Neural progenitor cell (in vitro differentiated cells): ENCODE measurements at regions not wholly inside any gene's neighbourhood (a gene's known extent, or its start where the extent isn't known, plus 50 kb on each side); places are given as distances from the start of the nearest gene placed in this dataset. TPM values are rescaled to one million over a fixed set of nuclear protein-coding genes. Genes with fewer than 3 reads are reported as not detected.

Source experiments
- DNase-seq: peaks from one replicate; pipeline ENCODE4 v3.0.0-alpha.2; 2016; ENCODE audit warnings: low spot score
- H2AFZ ChIP-seq: fragments of 200-600 bp; sonication (generic); replicated peaks from 2 replicates; pipeline ENCODE4 v1.6.1; 2016; ENCODE audit warnings: antibody characterized with exemption
- H3F3A ChIP-seq: fragments of 200-600 bp; sonication (generic); 2 replicates; pipeline ENCODE4 v1.6.1; 2016; ENCODE audit warnings: antibody characterized with exemption, low read depth
- H3K27ac ChIP-seq: fragments of 200-600 bp; sonication (generic); 2 replicates; pipeline ENCODE4 v1.5.1; 2016; ENCODE audit warnings: mild to moderate bottlenecking
- H3K27me3 ChIP-seq: fragments of 200-600 bp; sonication (generic); 2 replicates; pipeline ENCODE4 v1.6.1; 2016; ENCODE audit warnings: mild to moderate bottlenecking, moderate library complexity
- H3K36me3 ChIP-seq: fragments of 200-600 bp; sonication (generic); 2 replicates; pipeline ENCODE4 v1.5.1; 2016
- H3K4me1 ChIP-seq: fragments of 200-600 bp; sonication (generic); 2 replicates; pipeline ENCODE4 v1.6.1; 2016; ENCODE audit warnings: mixed run types
- H3K4me2 ChIP-seq: fragments of 200-600 bp; sonication (generic); 2 replicates; pipeline ENCODE4 v1.6.1; 2016
- H3K4me3 ChIP-seq: fragments of 200-600 bp; sonication (generic); 2 replicates; pipeline ENCODE4 v1.5.1; 2016
- H3K79me2 ChIP-seq: fragments of 200-600 bp; sonication (generic); 2 replicates; pipeline ENCODE4 v1.6.1; 2016; ENCODE audit warnings: low read depth
- H3K9ac ChIP-seq: fragments of 200-600 bp; sonication (generic); 2 replicates; pipeline ENCODE4 v1.6.1; 2016
- H3K9me3 ChIP-seq: fragments of 200-600 bp; sonication (generic); 2 replicates; pipeline ENCODE4 v1.5.1; 2016; ENCODE audit warnings: low read depth
- H4K20me1 ChIP-seq: fragments of 200-600 bp; sonication (generic); 2 replicates; pipeline ENCODE4 v1.6.1; 2016; ENCODE audit warnings: low read depth
- H3K27ac Mint-ChIP-seq: 3 replicates; pipeline ENCODE4 v1.8.0; 2021; ENCODE audit warnings: mixed read lengths
- H3K27me3 Mint-ChIP-seq: 2 replicates; pipeline ENCODE4 v1.8.0; 2022; ENCODE audit warnings: low read depth, mild to moderate bottlenecking, inconsistent platforms, moderate library complexity, mixed read lengths; ENCODE audit not compliant: insufficient read depth
- H3K36me3 Mint-ChIP-seq: 3 replicates; pipeline ENCODE4 v1.8.0; 2021; ENCODE audit warnings: mixed read lengths
- H3K4me1 Mint-ChIP-seq: 3 replicates; pipeline ENCODE4 v1.8.0; 2021; ENCODE audit warnings: mixed read lengths
- H3K4me3 Mint-ChIP-seq: 3 replicates; pipeline ENCODE4 v1.8.0; 2021; ENCODE audit warnings: mild to moderate bottlenecking, moderate library complexity, mixed read lengths
- H3K9me3 Mint-ChIP-seq: 3 replicates; pipeline ENCODE4 v1.8.0; 2020; ENCODE audit warnings: mixed read lengths
- CTCF ChIP-seq: fragments of 200-600 bp; sonication (generic); IDR thresholded peaks from 2 replicates; pipeline ENCODE4 v1.5.1; 2017; ENCODE audit warnings: antibody characterized with exemption, mild to moderate bottlenecking
- EZH2 ChIP-seq: fragments of 200-600 bp; sonication (generic); IDR thresholded peaks from 2 replicates; pipeline ENCODE4 v1.6.1; 2017; ENCODE audit warnings: antibody characterized with exemption, mild to moderate bottlenecking, moderate library complexity
- EZH2phosphoT487 ChIP-seq: fragments of 200-600 bp; sonication (generic); IDR thresholded peaks from 2 replicates; pipeline ENCODE4 v1.6.1; 2017; ENCODE audit warnings: antibody characterized with exemption
- small RNA-seq: library from RNA; depleted of rRNA; stranded (forward); fragments of <200 nt; gene quantifications from one replicate; pipeline ENCODE3, GENCODE V24; 2015

- H3K9me3 ChIP-seq = no peaks in the 10 kb centered on the region
- H3K4me3 ChIP-seq = no peak overlapping the region
- H3K9ac ChIP-seq = no peak overlapping the region
- Mint-ChIP-seq H3K27ac (no peak overlapping the region), H3K36me3 (no peaks in the 10 kb centered on the region), H3K4me1 (peaks cover 19% of the 10 kb centered on the region), H3K27me3 (peaks cover 2% of the 10 kb centered on the region), H3K9me3 (no peaks in the 10 kb centered on the region), H3K4me3 (no peak overlapping the region)
- no peak for TF ChIP-seq EZH2
- no peak for TF ChIP-seq EZH2phosphoT487
- no peak for TF ChIP-seq CTCF
- H3K79me2 ChIP-seq = no peaks in the 10 kb centered on the region
- no peaks in the 10 kb centered on the region for H3K27me3 ChIP-seq
- H4K20me1 ChIP-seq = no peaks in the 10 kb centered on the region
- no peak overlapping the region for H3K27ac ChIP-seq
- no peak overlapping the region for H2AFZ ChIP-seq
- no peaks in the 10 kb centered on the region for H3F3A ChIP-seq
- peaks cover 9% of the 10 kb centered on the region for H3K4me1 ChIP-seq
- DNase-seq = no peak
- no peaks in the 10 kb centered on the region for H3K36me3 ChIP-seq
- no peak overlapping the region for H3K4me2 ChIP-seq
These were observed 52.4 kb upstream of the ST8SIA3 start for GRCh38 chr18:57299931-57300330.

GRCh38 chr18:57301573-57302559 lies 50.5 kb upstream of the ST8SIA3 start:
- peak overlapping the region; percentile 14 for H3K27ac Mint-ChIP-seq
- no peaks in the 10 kb centered on the region for H3F3A ChIP-seq
- TF ChIP-seq EZH2phosphoT487 (no peak), CTCF (no peak), EZH2 (no peak)
- no peaks in the 10 kb centered on the region for H3K9me3 ChIP-seq
- no peak overlapping the region for H3K4me3 ChIP-seq
- no peak overlapping the region for H3K9ac ChIP-seq
- H4K20me1 ChIP-seq = no peaks in the 10 kb centered on the region
- H3K36me3 Mint-ChIP-seq = no peaks in the 10 kb centered on the region
- no peaks in the 10 kb centered on the region for H3K36me3 ChIP-seq
- H3K9me3 Mint-ChIP-seq = no peaks in the 10 kb centered on the region
- peaks cover 9% of the 10 kb centered on the region for H3K4me1 ChIP-seq
- DNase-seq = peak; percentile 57
- no peak overlapping the region for H3K4me3 Mint-ChIP-seq
- H3K27ac ChIP-seq = no peak overlapping the region
- H3K79me2 ChIP-seq = no peaks in the 10 kb centered on the region
- H3K4me2 ChIP-seq = peak overlapping the region; percentile 21
- peaks cover 19% of the 10 kb centered on the region for H3K4me1 Mint-ChIP-seq
- H3K27me3 ChIP-seq = no peaks in the 10 kb centered on the region
- peak overlapping the region; percentile 26 for H2AFZ ChIP-seq
- H3K27me3 Mint-ChIP-seq = peaks cover 2% of the 10 kb centered on the region

Small RNA genes in the stretch of these regions (small RNA-seq; reads per million reads assigned to genes)
- gene RNU6-737P = not detected
